ENCODE measurements at regions not wholly inside any gene's neighbourhood (a gene's known extent, or its start where the extent isn't known, plus 50 kb on each side); places are given as distances from the start of the nearest gene placed in this dataset.

GRCh38 chr12:71029302-71029701 is 108.8 kb upstream of the PTPRR start:
- Histone ChIP-seq H3K4me3 (ENCODE audit: low read length) (no peak overlapping the region), H3K79me2 (replicated peaks; ENCODE audit: insufficient read depth, low read length) (no peaks in the 10 kb centered on the region), H3F3A (ENCODE audit: insufficient read depth, low read length, poor library complexity, severe bottlenecking) (no peaks in the 10 kb centered on the region), H3K27me3 (ENCODE audit: insufficient read depth, low read depth, low read length) (no peaks in the 10 kb centered on the region), H3K9me2 (ENCODE audit: insufficient read depth, low read length) (no peaks in the 10 kb centered on the region), H3K4me2 (ENCODE audit: low read length) (no peak overlapping the region), H3K9me3 (ENCODE audit: low read length) (no peaks in the 10 kb centered on the region), H3K9ac (ENCODE audit: low read length) (no peak overlapping the region), H3K36me3 (ENCODE audit: insufficient read depth, low read length) (no peaks in the 10 kb centered on the region), H4K20me1 (ENCODE audit: insufficient read depth) (no peaks in the 10 kb centered on the region), H2AFZ (ENCODE audit: low read depth, low read length) (no peak overlapping the region), H3K27ac (ENCODE audit: low read length) (no peak overlapping the region)
- no peak for TF ChIP-seq CTCF (IDR thresholded peaks at IDR 0.05; ENCODE audit: poor library complexity, severe bottlenecking)
- no peak for TF ChIP-seq TAF1 (IDR thresholded peaks at IDR 0.05; ENCODE audit: low read depth)
- no peak for TF ChIP-seq RAD21 (conservative IDR thresholded peaks at IDR 0.05)
- no peak for TF ChIP-seq POLR2AphosphoS5 (IDR thresholded peaks at IDR 0.05)
- TF ChIP-seq MXI1 (conservative IDR thresholded peaks at IDR 0.05; ENCODE audit: poor library complexity, severe bottlenecking) = no peak
- no peak for TF ChIP-seq SMC3 (conservative IDR thresholded peaks at IDR 0.05; ENCODE audit: poor library complexity)
- no peak for TF ChIP-seq EP300 (conservative IDR thresholded peaks at IDR 0.05; ENCODE audit: poor library complexity, severe bottlenecking)
- TF ChIP-seq, protein P1, sequence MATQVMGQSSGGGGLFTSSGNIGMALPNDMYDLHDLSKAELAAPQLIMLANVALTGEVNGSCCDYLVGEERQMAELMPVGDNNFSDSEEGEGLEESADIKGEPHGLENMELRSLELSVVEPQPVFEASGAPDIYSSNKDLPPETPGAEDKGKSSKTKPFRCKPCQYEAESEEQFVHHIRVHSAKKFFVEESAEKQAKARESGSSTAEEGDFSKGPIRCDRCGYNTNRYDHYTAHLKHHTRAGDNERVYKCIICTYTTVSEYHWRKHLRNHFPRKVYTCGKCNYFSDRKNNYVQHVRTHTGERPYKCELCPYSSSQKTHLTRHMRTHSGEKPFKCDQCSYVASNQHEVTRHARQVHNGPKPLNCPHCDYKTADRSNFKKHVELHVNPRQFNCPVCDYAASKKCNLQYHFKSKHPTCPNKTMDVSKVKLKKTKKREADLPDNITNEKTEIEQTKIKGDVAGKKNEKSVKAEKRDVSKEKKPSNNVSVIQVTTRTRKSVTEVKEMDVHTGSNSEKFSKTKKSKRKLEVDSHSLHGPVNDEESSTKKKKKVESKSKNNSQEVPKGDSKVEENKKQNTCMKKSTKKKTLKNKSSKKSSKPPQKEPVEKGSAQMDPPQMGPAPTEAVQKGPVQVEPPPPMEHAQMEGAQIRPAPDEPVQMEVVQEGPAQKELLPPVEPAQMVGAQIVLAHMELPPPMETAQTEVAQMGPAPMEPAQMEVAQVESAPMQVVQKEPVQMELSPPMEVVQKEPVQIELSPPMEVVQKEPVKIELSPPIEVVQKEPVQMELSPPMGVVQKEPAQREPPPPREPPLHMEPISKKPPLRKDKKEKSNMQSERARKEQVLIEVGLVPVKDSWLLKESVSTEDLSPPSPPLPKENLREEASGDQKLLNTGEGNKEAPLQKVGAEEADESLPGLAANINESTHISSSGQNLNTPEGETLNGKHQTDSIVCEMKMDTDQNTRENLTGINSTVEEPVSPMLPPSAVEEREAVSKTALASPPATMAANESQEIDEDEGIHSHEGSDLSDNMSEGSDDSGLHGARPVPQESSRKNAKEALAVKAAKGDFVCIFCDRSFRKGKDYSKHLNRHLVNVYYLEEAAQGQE (IDR thresholded peaks at IDR 0.05; ENCODE audit: borderline replicate concordance) = no peak
- TF ChIP-seq EZH2 (IDR thresholded peaks at IDR 0.05; ENCODE audit: borderline replicate concordance, insufficient read depth, low read length, poor library complexity, severe bottlenecking) = no peak

- H3F3A ChIP-seq (ENCODE audit: insufficient read depth, low read length, poor library complexity, severe bottlenecking) = no peaks in the 10 kb centered on the region
- TF ChIP-seq POLR2AphosphoS5 (IDR thresholded peaks at IDR 0.05) = no peak
- TF ChIP-seq EP300 (conservative IDR thresholded peaks at IDR 0.05; ENCODE audit: poor library complexity, severe bottlenecking) = no peak
- TF ChIP-seq, protein P1 (IDR thresholded peaks at IDR 0.05; ENCODE audit: borderline replicate concordance) = no peak
- TF ChIP-seq TAF1 (IDR thresholded peaks at IDR 0.05; ENCODE audit: low read depth) = no peak
- no peak for TF ChIP-seq CTCF (IDR thresholded peaks at IDR 0.05; ENCODE audit: poor library complexity, severe bottlenecking)
- no peak for TF ChIP-seq EZH2 (IDR thresholded peaks at IDR 0.05; ENCODE audit: borderline replicate concordance, insufficient read depth, low read length, poor library complexity, severe bottlenecking)
- TF ChIP-seq RAD21 (conservative IDR thresholded peaks at IDR 0.05) = no peak
- no peak for TF ChIP-seq MXI1 (conservative IDR thresholded peaks at IDR 0.05; ENCODE audit: poor library complexity, severe bottlenecking)
- no peak for TF ChIP-seq SMC3 (conservative IDR thresholded peaks at IDR 0.05; ENCODE audit: poor library complexity)
- no peaks in the 10 kb centered on the region for H3K9me3 ChIP-seq (ENCODE audit: low read length)
- H3K9ac ChIP-seq (ENCODE audit: low read length) = no peak overlapping the region
- no peaks in the 10 kb centered on the region for H3K27me3 ChIP-seq (ENCODE audit: insufficient read depth, low read depth, low read length)
- no peak overlapping the region for H3K4me2 ChIP-seq (ENCODE audit: low read length)
- H3K27ac ChIP-seq (ENCODE audit: low read length) = no peak overlapping the region
- H3K4me3 ChIP-seq (ENCODE audit: low read length) = no peak overlapping the region
- no peaks in the 10 kb centered on the region for H4K20me1 ChIP-seq (ENCODE audit: insufficient read depth)
- no peak overlapping the region for H2AFZ ChIP-seq (ENCODE audit: low read depth, low read length)
- no peaks in the 10 kb centered on the region for H3K9me2 ChIP-seq (ENCODE audit: insufficient read depth, low read length)
- no peaks in the 10 kb centered on the region for H3K36me3 ChIP-seq (ENCODE audit: insufficient read depth, low read length)
- H3K79me2 ChIP-seq (replicated peaks; ENCODE audit: insufficient read depth, low read length) = no peaks in the 10 kb centered on the region
These were observed 107.3 kb upstream of the PTPRR start for GRCh38 chr12:71027856-71028255.
